ENCODE measurements at regions not wholly inside any gene's neighbourhood (a gene's known extent, or its start where the extent isn't known, plus 50 kb on each side); places are given as distances from the start of the nearest gene placed in this dataset.
"Not testable (repeated sequence)": the region's sequence is repeated elsewhere in the genome, so short reads cannot be mapped to it uniquely, and the experiment has no call there.

- H3K27ac ChIP-seq = no peak overlapping the region
- no peak for ATAC-seq
- H3K9me3 ChIP-seq = no peaks in the 10 kb centered on the region
- H3K4me1 ChIP-seq = no peaks in the 10 kb centered on the region
- H3K36me3 ChIP-seq = no peaks in the 10 kb centered on the region
- intact Hi-C loops (cut with DNase I) = no loop called here
- peak in 1 of 4 donors; percentile 64 for DNase-seq
- no peak overlapping the region for H3K4me3 ChIP-seq
- no peak for TF ChIP-seq CTCF (IDR thresholded peaks at IDR 0.05)
- H3K27me3 ChIP-seq = no peaks in the 10 kb centered on the region
These were observed 118.1 kb upstream of the MAP2 start for GRCh38 chr2:209305746-209306196.

GRCh38 chr2:209307161-209308001 is 116.5 kb upstream of the MAP2 start:
- H3K4me3 ChIP-seq = no peak overlapping the region
- ATAC-seq (no peak), DNase-seq (peak in 1 of 4 donors; percentile 60)
- H3K4me1 ChIP-seq = no peaks in the 10 kb centered on the region
- TF ChIP-seq CTCF (IDR thresholded peaks at IDR 0.05) = no peak
- no peaks in the 10 kb centered on the region for H3K27me3 ChIP-seq
- intact Hi-C loops (cut with DNase I) = no loop called here
- no peak overlapping the region for H3K27ac ChIP-seq
- H3K36me3 ChIP-seq = no peaks in the 10 kb centered on the region
- H3K9me3 ChIP-seq = no peaks in the 10 kb centered on the region

DNA sequence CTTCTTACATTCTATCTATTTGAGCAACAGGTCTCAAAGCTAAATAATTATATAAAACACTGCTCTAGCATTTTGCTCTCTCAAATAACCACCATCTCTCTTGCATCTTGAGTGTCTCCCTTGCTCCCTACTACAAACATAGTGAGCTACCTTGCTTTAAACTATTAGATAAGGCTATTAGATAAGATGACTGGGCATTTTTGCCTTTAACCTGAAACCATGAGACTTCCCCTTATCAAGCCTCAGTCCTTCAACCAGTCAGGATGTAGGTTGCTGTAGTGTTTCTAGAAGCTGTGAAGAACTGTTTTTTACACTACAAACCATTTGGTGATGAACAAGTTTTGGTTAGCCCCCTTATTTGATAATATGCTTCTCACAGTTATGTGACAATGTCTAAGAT is 115.4 kb upstream of the MAP2 start:
- no peaks in the 10 kb centered on the region for H3K9me3 ChIP-seq
- H3K27ac ChIP-seq = no peak overlapping the region
- no peaks in the 10 kb centered on the region for H3K36me3 ChIP-seq
- H3K27me3 ChIP-seq = no peaks in the 10 kb centered on the region
- intact Hi-C loops (cut with DNase I) = no loop called here
- ATAC-seq (no peak), DNase-seq (no peak)
- no peaks in the 10 kb centered on the region for H3K4me1 ChIP-seq
- H3K4me3 ChIP-seq = no peak overlapping the region
- TF ChIP-seq CTCF (IDR thresholded peaks at IDR 0.05) = no peak

- no peak for ATAC-seq
- Histone ChIP-seq H3K27ac (no peak overlapping the region), H3K9me3 (no peaks in the 10 kb centered on the region), H3K27me3 (no peaks in the 10 kb centered on the region), H3K4me1 (no peaks in the 10 kb centered on the region), H3K4me3 (no peak overlapping the region), H3K36me3 (no peaks in the 10 kb centered on the region)
- DNase-seq = no peak
- TF ChIP-seq CTCF (IDR thresholded peaks at IDR 0.05) = no peak
- intact Hi-C loops (cut with DNase I) = no loop called here
These were observed 111.9 kb upstream of the MAP2 start for GRCh38 chr2:209311948-209312347.

DNA sequence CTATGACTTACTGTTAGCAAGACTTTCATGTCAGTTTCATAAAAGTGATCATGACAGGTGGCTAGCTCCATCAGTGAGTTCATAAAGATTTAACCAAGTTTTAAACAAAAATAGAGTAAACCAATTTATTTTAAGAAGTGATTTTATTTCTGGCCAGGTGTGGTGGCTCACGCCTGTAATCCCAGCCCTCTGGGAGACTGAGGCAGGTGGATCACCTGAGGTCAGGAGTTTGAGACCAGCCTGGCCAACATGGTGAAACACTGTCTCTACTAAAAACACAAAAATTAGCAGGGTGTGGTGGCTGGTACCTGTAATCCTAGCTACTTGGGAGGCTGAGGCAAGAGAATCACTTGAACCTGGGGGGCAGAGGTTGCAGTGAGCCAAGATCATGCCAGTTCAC is 111.4 kb upstream of the MAP2 start:
- H3K27me3 ChIP-seq; H3K4me1 ChIP-seq; DNase-seq; H3K4me3 ChIP-seq; ATAC-seq; H3K36me3 ChIP-seq; H3K27ac ChIP-seq; H3K9me3 ChIP-seq; intact Hi-C loops (cut with DNase I): not testable (repeated sequence)

- no peak for DNase-seq
- TF ChIP-seq CTCF (IDR thresholded peaks at IDR 0.05) = no peak
- H3K36me3 ChIP-seq = no peaks in the 10 kb centered on the region
- intact Hi-C loops (cut with DNase I) = no loop called here
- no peak overlapping the region for H3K27ac ChIP-seq
- no peak for ATAC-seq
- H3K4me1 ChIP-seq = no peaks in the 10 kb centered on the region
- H3K4me3 ChIP-seq = no peak overlapping the region
- no peaks in the 10 kb centered on the region for H3K9me3 ChIP-seq
- H3K27me3 ChIP-seq = no peaks in the 10 kb centered on the region
These were observed 109.2 kb upstream of the MAP2 start for GRCh38 chr2:209314653-209315052.
